ENCODE measurements at regions not wholly inside any gene's neighbourhood (a gene's known extent, or its start where the extent isn't known, plus 50 kb on each side); places are given as distances from the start of the nearest gene placed in this dataset.

DNA sequence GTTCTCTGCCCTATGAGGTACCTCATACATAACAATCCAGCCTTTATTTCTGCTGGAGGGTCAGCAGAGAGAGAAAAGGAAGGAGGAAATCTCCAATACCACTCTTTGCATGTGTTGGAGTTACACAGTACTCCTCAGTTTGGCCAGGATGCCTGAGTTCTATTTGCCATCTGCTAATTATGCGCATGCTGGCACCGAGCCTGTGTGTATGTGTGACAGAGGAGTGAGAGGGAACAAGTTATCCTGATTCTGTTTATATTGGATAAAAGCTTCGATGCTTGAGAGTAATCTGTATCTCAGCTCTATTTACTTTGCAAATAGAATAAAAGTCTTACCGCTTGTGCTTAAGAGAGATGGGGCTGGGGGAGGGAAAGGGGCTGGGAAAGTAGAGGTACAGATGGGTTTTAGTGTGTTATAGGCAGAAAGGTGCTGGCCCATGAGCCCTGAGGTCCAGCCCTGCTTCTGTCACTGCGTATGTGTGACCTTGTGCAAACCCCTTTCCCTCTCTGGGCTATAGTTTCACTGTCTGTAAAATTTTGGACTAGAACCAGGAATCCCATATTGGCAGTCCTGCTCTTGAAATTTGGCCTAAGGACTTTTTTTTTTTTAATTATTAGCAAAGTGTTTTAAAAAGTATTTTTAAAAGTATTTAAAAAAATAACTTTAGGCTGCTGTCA is 54.5 kb upstream of the PLXNA2 start:
- DNase-seq (ENCODE audit: low spot score): no peak

GRCh38 chr1:208300084-208300770 is 56.0 kb upstream of the PLXNA2 start:
- DNase-seq (ENCODE audit: low spot score): no peak

- DNase-seq (ENCODE audit: low spot score): no peak
Measured at GRCh38 chr1:208302699-208303238, 58.6 kb upstream of the PLXNA2 start.

- DNase-seq (ENCODE audit: low spot score): no peak
Measured at GRCh38 chr1:208303743-208304712, 59.8 kb upstream of the PLXNA2 start.

DNA sequence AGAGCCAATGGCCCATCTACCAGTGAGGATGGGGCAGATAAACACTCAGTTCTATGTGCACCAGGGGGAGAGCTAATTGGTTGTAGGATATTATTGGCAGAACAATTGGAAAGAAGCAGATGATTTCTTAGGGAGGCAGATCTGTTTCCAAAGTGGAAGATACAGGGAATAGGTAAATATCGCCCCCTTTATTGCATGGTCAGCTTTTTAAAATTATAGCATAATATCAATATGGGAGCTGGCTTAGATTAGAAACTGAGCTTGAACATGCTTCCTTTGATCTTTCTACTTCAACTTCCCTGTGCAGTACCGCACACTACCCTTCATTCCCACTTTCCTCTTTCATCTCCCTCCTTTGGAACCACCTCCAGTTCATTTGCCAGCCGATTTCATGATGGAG is 64.0 kb upstream of the PLXNA2 start:
- no peak for DNase-seq (ENCODE audit: low spot score)

DNA sequence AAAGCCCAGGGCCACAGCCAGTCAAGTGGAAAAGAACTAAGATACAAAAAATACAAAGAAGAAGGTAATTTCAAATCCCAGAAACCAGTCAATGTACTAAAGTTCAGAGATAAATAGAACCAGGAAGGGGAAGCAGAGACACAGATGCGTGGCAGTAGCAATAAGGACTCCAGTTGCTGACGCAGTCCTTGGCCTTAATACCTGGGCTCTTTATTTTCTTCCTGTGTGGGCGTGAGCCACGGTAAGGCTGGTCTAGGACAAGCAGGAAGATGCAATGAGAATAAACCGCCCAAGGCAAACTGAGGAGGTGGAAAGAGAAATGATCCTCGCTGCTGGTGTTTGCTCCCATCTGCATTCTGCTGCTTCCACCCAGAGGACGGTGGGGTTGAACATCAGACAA is 65.6 kb upstream of the PLXNA2 start:
- DNase-seq (ENCODE audit: low spot score): no peak

DNA sequence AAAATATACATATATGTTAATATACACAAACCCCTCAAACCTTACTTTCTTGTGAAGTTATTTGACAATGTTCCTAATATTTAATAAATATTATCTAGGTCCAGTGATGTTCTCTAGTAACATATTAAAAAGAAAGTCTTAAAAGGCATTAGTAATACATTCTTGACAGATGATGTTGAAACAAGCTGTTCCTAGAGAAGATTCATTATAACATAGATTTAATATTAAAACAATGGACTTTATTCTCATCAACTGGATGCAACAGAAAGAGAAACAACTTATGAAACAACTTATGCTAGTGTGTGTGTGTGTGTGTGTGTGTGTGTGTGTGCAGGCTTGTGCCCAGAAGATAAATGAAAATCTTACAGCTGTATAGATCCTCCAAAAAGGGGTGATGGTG is 68.5 kb upstream of the PLXNA2 start:
- DNase-seq (ENCODE audit: low spot score): no peak

DNA sequence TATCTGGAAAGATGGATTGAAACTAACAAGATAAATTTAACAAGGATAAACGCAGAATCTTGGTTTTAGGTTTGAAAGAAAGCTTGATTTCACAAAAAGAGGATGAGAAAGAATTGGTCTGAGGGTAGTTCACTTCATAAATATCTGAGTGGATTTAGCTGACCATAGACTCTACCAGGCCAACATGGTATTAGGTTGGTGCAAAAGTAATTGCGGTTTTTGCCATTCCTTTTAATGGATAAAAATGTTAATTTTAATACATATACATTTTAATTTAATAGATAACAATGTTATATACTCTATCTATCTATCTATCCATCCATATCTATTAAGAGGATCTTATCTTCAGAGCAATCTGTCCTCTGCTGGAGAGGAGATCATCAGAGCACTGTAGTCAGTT is 70.2 kb upstream of the PLXNA2 start:
- no peak for DNase-seq (ENCODE audit: low spot score)

DNA sequence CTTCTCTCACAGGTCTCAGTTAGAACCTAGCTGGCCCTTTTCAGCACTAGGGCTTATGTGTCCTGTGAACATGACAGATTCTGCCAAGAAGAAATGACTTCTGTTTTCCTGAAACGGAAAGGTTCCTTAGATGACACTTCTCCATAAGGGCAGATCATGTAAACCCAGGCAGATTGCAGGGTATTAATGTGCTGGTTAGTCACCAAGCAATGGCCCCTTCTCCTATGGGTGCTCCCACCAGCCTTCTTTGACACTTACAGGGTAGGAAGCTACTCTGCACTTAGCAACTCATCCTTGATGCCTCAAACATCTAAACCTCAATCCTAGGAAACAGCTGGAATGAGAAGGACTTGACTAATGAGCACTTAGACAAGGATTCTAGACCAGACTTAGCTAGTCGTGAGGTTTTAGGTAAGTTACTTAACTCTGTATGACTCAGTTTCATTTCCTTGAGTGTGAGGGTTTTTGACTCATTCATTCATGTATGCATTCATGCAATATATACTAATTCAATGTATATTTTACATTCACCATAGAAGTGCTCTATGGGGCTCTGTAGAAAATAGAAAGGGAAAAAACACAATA is 74.1 kb upstream of the PLXNA2 start:
- no peak for DNase-seq (ENCODE audit: low spot score)

DNA sequence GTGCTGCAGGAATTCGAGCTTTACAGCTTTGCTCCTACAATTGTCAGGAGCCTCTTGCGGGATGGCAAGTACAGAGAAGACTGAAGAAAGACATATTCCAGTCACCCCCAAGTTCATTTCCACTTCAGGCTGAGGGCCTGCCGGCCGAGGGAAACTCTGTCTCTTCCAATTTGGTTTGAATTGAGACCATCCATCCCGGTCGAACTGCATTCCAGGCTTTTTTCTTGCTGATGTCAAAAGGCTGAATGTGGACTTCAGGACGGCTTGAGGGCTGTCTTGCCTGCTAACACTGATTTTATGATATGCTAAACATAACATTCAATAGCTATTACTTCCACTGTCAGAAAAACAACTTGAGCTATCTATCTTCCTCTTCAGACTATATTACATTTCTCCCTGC is 79.8 kb upstream of the PLXNA2 start:
- no peak for DNase-seq (ENCODE audit: low spot score)

DNA sequence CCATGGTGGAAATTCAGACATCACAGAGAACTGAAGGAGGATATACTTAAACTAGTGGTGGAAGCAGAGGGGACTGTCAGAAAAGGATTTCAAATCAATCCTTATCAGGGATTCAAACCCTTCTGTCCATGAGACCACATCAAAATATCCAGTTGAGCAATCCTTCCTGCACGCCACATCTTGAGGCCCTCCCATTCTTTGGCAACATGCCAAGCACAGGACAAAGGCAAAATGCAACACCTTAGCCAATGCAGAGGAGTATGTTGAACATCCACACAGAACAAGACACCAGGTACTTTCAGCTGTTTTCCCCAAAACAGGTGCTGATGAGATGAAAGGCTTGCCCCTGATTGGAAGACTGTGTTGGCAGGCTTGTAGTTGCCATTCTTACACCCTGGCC is 81.8 kb upstream of the PLXNA2 start:
- DNase-seq (ENCODE audit: low spot score): no peak

GRCh38 chr1:208329300-208329699 is 85.1 kb upstream of the PLXNA2 start:
- DNase-seq (ENCODE audit: low spot score): no peak

- DNase-seq (ENCODE audit: low spot score): no peak
Measured at GRCh38 chr1:208332036-208332773, 88.0 kb upstream of the PLXNA2 start.

- DNase-seq (ENCODE audit: low spot score): no peak
Measured at GRCh38 chr1:208332774-208333126, 88.6 kb upstream of the PLXNA2 start.

GRCh38 chr1:208333676-208334075 is 89.5 kb upstream of the PLXNA2 start:
- DNase-seq (ENCODE audit: low spot score): no peak

- no peak for DNase-seq (ENCODE audit: low spot score)
Measured at GRCh38 chr1:208335371-208336136, 91.4 kb upstream of the PLXNA2 start.

DNA sequence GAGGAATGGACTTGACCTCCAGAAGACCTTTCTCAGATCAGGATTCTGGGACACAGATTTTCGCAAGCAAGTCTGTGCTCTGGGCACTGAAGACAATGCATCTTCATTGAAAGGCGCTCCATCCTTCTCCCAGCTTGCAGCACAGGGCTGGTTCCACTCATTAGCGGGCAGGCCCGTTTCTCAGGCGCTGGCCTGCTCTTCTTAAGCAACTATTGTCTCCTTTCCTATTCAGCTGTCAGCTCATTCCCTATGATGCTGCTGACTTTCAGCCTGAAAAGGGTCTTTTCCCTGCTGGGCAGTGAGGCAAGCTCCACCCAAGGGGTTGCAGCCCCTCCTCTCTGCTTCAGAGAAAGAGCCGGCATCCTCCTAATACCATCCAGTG is 91.9 kb upstream of the PLXNA2 start:
- DNase-seq (ENCODE audit: low spot score): no peak

GRCh38 chr1:208339911-208340310 is 95.7 kb upstream of the PLXNA2 start:
- DNase-seq (ENCODE audit: low spot score): no peak

- DNase-seq (ENCODE audit: low spot score): no peak
Measured at GRCh38 chr1:208343226-208343625, 99.0 kb upstream of the PLXNA2 start.

DNA sequence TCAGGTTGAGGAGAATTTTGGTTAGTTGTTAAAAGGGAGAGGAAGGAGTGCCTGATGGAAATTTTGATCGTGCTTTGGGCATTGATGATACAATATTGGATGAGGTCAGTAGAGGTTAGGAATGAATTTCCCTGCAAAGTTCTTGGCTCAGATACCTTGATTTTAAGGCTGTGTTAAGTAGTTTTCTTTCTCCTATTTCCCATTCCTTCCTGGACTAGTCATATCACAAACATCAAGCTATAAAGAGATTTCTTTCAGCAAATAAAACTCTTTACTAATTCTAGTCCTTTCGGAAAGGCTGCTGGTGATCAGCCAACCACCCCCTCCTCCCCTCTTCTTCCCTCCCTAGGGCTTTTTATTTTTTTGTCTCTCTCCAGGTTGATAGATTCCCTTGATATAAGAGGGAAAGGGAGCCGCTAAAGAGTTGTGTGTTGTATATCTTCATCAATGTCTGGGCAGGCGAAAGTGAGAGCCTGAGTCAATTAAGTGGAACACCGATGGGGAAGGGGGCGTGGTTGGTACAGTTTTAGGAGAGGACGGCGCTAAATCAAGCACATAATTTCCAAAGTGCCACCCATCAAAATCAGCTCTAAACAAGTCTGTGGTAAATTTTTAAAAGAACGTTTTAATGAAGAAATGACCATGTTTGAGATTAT is 100.1 kb upstream of the PLXNA2 start:
- no peak for DNase-seq (ENCODE audit: low spot score)

Measured in CD4-positive, alpha-beta T cell treated with Interleukin-15 for 4 hours (primary cell).